HG02981 (cell line): ENCODE measurements at regions not wholly inside any gene's neighbourhood (a gene's known extent, or its start where the extent isn't known, plus 50 kb on each side); places are given as distances from the start of the nearest gene placed in this dataset.
"Not testable (repeated sequence)": the region's sequence is repeated elsewhere in the genome, so short reads cannot be mapped to it uniquely, and the experiment has no call there.

Experiments used
- ATAC-seq: cut with Tn5 transposase; IDR thresholded peaks from one replicate; pipeline ENCODE4 v1.9.1; 2021; ENCODE audit warnings: mild to moderate bottlenecking, moderate library complexity; ENCODE audit not compliant: unreplicated experiment

DNA sequence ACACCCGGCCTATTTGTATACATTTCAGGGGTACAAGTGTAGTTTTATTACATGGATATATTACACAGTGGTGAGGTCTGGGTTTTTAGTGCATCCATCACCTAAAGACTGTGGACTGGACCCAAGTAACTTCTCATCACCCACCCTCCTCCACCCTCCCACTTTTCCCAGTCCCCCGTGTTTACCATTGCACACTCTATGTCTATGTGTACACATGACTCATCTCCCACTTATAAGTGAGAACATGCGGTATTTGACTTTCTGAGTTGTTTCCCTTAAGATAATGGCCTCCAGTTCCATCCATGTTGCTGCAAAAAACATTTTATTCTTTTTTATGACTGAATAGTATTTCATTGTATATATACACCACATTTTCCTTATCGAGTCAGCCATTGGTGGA, 98.9 kb upstream of the WAC start:
- no peak for ATAC-seq

DNA sequence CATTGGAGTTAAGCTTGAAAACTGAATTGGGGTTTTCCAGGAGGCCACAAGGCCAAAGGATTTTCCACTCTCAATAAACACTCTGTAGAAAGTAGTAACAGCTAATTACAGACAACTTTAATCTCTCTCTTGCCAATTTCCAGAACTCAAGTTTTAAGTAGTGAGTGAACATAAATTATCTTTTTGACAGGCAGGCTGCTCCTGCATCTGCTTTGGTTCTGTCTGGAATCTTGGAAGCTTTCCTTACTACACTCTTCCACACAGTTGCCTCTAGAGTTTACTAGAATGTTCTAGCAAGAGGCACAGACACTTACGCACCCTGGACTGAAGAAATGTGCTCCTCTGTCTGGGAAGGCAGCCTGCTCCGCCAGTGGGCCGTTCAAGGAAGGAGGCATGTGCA, 90.5 kb upstream of the WAC start:
- no peak for ATAC-seq

DNA sequence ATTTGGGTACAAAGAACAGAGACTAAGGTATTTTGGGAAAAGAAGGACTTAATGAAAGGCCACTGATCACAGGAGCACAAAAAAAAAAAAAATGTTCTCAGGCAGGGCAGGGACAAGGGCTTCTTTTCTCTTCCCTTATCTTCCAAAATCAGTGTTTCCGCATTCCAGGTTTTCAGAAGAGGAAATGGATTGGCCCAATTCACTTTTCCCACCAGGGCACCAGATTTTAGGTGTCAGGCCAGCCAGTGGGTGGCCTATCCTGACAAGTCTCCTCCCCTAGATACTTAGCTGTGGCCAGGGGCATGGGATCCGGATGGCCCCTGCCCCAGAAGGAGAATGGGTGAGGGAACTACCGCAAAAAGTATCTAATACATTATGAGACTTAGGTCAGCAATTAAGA, 88.9 kb upstream of the WAC start:
- no peak for ATAC-seq

DNA sequence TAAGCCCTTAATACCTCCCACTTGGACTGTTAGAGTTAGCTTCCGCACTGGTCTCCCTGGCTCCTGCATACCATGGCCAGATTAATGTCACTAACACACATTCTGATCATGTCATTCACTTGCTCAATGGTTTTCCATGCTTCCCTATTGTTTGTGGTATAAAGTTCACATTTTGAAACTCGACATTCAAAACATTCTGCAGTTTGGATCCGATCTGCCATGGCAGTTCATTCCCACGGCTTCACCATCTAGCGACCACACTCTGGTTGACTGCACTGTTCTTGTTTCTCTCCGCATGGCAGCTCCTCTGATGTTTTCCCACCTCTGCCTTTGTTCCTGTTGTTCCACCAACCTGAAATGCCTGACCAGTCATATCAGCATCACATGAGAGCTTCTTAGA, 87.4 kb upstream of the WAC start:
- no peak for ATAC-seq

DNA sequence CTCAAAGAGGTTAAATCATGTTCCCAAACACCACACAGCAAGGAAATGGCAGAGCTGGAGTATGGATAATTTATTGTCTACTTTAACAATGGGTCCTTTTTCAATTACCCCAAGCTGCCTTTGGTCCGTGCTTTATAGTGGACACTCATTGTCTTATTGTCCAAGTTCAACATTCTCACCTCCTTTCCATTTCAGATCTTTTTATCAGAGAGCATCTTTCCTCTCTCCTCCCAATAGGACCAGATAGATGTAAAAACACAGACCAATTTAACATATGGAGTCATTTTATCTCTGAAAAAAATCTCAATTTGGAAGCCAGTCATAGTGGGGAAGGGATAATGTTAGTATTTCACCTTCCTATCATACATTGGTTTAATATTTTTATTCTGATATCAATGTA, 83.5 kb upstream of the WAC start:
- no peak for ATAC-seq

DNA sequence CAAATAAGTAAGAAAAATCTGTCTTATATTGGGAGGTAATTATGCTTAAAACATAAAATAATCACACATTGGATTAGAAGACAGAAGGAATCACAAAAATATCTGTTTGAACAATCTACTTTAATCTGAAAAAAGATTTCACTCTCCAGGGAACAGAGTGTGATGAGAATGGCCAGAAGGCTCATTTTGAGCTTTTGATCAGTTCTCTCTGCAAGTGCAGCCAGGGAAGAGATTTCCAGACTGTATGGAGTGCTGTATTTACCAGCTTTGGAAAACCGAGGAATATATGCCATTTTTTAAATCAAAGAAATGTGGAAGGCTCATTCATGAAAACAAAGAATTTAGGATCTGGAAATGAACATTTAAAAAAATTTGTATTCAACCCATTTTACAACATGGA, 83.0 kb upstream of the WAC start:
- no peak for ATAC-seq

DNA sequence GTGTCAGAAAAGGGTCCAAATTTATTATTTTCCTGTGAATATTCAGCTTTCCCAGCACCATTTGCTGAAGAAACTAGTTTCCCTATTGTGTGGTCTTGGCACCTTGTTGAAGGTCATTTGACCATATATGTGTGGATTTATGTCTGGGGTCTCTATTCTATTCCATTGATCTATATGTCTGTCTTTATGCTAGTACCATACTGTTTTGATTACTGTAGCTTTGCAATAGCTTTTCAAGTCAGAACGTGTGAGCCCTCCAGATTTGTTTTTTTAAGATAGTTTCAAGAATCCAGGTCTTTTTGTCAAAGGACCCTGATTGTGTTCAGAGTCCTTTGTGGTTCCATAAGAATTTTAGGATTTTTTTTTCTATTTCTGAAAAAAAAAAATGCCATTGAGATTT, 79.0 kb upstream of the WAC start:
- ATAC-seq = no peak

DNA sequence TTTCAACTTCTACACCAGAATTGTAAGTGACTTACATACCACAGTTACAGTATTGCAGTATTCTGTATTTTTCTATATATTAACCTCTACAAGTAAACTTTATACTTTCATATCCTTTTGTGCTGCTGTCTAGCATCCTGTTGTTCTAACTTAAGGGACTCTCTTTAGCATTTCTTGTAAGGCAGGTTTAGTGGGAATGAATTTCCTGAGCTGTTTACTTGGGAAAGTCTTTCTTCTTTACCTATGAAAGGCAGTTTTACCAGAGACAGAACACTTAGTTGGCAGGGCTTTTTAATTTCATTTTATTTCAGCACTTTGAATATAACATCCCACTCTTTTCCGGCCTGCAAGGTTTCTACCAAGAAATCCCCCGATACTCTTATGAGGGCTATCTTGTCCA, 75.8 kb upstream of the WAC start:
- no peak for ATAC-seq

DNA sequence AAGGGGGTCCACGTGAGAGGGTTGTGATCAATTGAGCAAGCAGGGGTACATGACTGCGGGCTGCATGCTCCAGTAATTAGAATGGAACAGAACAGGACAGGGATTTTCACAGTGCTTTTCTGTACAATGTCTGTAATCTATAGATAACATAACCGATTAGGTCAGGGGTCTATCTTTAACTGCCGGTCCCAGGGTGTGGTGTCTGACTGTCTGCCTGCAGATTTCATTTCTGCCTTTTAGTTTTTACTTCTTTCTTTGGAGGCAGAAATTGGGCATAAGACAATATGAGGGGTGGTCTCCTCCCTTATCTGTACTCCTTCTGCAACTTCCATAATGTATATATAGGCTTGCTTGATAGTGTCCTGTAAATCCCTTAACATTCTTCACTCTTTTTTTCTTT, 75.0 kb upstream of the WAC start:
- not testable (repeated sequence) for ATAC-seq

DNA sequence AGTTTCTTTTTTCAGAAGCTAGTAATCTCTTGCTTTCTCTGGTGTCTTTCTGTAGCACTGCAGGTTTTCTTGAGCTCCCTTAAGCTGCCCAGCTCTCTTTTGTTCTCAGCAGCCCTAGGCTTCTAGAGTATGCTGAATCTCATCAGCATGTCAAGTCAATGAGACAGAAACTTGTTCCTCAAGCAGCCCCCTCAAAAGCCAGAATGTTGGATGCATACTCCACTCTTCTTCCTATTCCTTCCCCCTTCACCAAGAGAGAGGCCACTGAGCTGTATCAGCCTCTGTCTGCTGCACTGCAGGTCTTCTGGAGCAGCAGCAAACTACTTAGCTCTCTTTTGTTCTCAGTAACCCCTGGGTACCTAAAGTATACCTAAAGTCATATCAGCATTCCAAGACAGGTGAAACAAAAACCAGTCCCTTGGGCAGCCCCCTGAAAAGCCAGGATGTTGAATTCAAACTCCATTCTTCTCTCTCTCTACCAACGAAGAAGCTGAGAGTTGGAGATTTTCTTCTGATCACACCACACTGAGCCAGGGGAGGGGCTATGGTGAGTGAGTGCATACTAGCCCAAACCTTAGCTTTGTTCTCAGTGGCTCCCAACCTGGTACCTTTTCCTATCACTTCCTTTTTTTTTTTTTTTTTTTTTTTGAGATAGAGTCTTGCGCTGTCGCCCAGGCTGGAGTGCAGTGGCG, 73.3 kb upstream of the WAC start:
- no peak for ATAC-seq

DNA sequence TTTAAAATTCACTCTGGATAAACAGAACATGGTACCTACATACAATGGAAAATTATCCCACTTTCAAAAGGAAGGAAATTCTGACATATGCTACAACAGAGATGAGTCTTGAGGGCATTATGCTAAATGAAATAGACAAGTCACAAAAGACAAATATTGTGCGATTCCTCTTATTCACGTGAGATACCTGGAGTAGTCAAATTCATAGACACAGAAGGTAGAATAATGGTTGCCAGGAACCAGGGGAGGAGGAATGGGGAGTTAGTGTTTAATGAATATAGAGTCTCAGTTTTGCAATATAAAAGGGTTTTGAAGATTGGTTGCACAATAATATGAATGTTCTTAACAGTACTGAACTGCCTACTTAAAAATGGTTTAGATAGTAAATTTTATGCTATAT, 69.8 kb upstream of the WAC start:
- ATAC-seq = no peak

DNA sequence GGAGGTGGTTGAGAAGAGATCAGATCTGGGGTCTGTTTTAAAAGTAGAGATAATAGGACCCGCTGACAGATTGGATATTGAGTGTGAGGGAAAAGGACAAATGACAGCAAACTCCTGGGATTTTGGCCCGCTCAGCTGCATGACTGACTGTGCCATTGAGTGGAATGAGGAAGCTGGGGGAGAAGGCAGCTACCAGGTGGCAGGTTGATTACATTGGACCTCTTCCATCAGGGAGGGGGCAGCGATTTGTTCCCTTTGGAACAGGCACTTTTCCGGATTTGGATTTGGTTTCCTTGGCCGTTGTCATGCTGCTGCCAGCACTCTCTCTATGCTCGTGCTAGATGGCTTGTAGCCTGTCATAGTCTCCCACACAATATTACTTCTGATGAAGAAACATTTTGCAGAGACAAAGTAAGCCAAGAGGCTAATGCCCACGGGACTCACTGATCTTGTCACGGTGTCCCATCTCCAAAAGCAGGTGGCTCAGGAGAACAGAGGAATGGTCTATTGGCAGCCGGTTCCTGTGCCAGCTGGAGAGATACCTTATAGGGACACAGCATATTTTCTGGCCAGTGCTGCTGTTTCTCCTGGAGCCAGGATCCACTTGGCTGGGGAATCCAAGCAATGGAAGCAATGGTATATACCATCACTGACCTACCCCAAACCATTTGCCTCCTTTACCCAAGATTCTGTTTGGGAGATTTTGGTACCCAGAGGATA, 69.1 kb upstream of the WAC start:
- no peak for ATAC-seq

DNA sequence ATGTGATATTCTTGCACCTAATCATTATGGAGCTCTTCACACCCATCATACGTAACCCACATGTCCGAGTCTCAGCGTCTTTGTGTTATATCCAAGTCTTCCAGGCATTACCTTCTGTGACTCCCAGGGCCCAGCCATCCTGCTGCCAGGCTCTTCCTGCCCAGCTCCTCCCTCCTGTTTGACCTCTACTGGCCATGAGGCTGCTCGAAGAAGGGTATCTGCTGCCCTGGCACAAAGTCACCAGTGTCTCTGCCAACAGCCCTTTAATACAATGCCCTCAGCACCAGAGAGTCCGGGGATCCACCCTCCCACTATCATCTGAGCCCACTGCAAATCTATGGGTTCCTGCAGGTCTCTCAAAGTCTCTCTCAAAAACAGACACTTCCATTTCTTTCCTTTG, 65.3 kb upstream of the WAC start:
- no peak for ATAC-seq

DNA sequence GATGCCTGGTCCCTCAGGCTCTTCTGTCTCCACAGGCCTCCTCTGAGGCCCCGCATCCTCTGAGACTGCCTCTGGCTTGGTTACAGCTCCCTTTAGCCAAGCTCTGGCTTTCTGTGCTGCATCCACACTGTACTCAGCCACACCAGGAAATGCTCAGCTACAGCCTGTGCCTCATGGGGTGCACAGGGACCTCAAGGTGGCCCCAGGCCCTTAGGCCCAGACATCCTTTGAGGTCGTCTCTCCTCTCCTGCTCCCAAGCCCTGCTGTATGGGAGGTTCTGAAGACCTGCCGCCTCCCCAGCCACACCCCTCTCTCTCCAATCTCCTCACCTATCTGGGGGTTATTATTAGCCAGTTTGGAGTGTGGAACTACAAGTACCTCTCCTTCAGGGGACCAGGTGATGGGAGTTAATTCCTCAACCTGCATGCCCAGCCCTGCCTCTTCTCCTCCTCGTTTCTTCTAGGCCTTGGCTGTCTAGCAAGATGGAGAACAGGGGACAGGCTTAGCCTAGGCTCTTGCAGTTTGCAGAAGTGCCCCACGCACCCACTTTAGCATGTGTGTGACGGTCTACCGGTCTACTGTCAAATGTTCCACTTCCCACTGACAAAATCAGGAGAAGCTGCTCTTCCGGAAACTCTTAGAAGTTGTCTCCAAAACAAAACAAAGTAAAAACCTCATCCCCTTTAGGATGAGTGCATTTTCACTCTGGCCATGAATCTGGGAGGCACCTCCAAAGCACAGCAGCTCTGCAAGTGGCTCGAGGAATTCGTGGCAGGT, 64.0 kb upstream of the WAC start:
- ATAC-seq = no peak

DNA sequence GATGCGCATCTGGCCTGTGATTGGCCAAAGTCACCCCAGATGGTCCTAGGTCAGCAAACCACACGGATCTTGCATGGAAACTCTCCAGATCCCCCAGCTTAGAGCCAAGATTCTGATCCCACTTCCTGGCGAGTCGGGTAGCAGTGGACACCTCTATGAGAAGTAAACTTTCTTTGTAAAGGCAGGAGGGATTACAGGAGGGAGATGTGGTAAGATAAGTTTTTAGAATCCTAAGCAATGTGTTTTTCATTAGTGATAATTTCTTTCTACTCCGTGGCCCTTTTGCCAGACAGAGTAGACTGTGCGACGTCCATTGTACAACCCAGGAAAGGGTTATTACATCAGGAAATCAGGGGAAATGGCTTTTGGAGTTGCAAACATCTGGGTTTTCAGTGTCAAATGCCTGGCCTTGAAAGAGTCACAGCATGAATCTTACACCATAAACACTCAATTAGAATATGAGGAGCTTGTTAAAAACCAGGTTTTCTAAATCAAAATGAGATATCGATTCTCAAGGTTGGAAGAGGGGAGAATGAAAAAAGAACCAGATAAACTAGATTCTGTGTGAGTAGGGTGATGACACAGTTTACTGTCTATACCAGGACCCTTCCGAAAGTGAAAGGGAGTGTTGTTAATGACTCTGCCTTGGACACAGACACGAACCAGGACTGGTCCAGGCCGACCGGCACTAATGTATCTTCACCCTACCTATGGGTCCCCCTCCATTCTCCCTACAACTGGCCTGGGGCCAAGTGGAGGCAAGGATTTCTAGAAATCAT, 61.9 kb upstream of the WAC start:
- ATAC-seq = no peak

DNA sequence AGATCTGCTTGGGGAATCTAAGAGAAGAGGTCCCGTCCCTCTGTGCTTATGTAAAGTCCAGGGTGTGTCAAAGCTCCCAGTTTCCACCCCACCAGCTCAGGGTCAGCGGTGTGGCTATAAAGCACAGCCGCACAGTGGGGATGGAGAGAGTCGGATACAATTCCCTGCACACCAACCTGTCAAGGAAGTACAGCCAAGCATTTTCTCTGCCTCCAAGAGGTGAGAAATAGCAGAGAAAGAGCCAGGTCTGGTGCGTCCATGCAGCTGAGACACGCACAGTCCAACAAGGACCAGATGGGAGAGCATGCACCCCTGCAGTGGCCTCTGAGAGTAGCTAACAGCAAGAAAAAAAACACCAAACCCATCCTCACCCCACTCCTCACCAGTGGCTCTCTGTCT, 61.3 kb upstream of the WAC start:
- no peak for ATAC-seq

DNA sequence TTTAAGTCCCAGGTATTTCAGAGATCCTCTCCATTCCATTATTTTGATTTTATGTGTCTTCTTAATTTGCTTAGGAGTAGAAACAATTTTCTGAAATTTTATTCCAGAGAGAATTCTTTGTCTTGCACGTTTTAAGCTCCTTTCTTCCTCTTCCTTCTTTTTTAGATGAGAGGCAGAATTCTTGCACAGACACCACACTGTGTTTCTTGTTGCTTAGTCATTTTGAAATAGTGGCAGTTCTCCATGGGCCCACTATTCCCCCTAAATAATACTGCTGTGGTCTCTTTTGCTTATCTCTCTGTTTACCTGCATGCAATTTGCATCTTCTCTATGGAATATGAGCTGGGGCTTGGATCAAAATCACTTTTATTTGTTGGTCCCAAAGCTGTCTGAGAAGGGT, 54.3 kb upstream of the WAC start:
- no peak for ATAC-seq

DNA sequence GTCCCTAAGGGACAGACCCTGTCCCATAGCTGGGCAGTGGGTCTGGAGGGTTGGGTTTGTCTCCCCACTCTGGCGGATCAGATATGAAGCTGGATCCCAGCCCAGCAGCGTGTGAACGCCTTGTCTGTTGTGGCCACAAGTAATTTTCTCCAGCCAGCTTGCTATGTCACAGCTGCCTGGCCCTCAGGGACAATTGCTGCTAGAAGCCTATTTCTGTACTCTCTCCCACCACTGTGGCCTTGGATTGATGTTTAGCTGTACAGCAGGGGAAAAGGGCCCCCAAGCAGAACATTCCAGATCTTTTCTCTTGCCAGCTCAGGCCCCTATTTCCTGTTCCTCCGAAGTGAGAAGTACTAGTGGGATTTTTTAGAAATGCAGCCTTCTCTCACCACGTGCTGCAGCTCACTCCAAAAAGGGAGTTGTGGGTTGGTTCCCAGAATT, 53.5 kb upstream of the WAC start:
- no peak for ATAC-seq

DNA sequence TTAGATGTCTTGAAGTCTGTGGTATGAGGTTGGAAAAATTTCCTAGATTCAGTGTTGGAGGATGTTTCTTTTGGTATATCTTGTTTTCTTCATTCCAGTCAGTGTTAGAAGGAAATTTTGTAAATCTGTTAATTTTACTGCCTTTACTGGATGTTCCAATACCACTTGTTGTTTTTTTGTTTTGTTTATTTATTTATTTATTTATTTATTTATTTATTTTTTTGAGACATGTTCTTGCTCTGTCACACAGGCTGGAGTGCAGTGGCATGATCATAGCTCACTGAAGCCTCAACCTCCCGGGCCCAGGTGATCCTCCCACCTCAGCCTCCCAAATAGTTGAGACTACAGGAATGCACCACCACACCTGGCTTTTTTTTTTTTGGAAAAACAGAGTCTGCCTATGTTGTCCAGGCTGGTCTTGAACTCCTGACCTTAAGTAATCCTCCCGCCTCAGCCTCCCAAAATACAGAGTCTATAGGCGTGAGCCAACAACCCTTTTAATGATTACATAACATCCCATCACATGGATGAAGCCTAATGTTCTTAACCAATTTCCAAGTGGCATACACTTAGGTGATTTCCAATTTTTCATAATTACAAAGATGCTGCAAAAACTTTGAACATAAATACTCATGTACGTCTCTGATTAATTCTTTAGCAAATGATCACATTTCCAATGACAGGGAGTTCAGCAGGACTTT, 52.8 kb upstream of the WAC start:
- no peak for ATAC-seq

DNA sequence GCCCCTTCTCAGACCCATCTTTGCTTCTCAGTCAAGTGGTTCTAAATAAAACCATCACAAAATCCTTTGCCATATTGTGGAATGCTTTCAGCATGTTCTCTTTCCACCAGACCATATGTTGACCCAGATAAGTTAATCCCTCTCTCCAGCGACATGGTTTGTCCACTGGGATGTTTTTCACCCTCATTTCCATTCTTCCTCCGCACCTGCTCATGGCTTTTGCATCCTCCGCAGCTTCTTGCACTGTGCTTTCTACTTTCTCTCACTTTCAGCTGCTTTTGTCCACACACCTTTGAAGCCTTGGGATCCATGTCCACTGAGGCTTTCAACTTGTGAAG, 52.3 kb upstream of the WAC start:
- no peak for ATAC-seq

DNA sequence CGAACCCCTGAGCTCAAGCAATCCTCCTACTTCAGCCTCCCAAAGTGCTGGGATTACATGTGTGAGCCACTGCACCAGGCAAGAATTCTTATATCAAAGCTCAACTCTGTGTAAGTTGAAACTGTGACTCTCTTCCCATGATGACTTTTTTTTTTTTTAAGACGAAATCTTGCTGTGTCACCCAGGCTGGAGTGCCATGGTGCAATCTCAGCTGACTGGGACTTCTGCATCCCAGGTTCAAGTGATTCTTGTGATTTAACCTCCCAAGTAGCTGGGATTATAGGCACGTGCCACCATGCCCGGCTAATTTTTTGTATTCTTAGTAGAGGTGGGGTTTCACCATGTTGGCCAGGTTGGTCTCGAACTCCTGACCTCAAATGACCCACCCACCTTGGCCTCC, 51.6 kb upstream of the WAC start:
- not testable (repeated sequence) for ATAC-seq
